Breast epithelium (tissue), 3 donors: ENCODE measurements at regions not wholly inside any gene's neighbourhood (a gene's known extent, or its start where the extent isn't known, plus 50 kb on each side); places are given as distances from the start of the nearest gene placed in this dataset.
"Not testable (repeated sequence)": the region's sequence is repeated elsewhere in the genome, so short reads cannot be mapped to it uniquely, and the experiment has no call there.

Experiments used
- CTCF ChIP-seq, 3 donors: fragments of 450-650 bp; IDR thresholded peaks; one replicate each; pipeline ENCODE4 v1.5.1; 2016 to 2017; ENCODE audit warnings: antibody characterized with exemption in 3 of 3, mild to moderate bottlenecking in 3 of 3, moderate library complexity in 3 of 3
- POLR2A ChIP-seq: fragments of 450-650 bp; IDR thresholded peaks from one replicate; pipeline ENCODE4 v1.6.1; 2016; ENCODE audit warnings: antibody characterized with exemption, mild to moderate bottlenecking, moderate library complexity

GRCh38 chr3:87678984-87679660 lies 379.7 kb downstream of the CGGBP1 start:
- not testable (repeated sequence) for TF ChIP-seq CTCF (IDR thresholded peaks at IDR 0.05); POLR2A
